ENCODE measurements at regions not wholly inside any gene's neighbourhood (a gene's known extent, or its start where the extent isn't known, plus 50 kb on each side); places are given as distances from the start of the nearest gene placed in this dataset.

- no peaks in the 10 kb centered on the region for H3K79me1 ChIP-seq (ENCODE audit: insufficient read depth, low read depth, low read length, poor library complexity, severe bottlenecking)
- no peak overlapping the region for H3K9ac ChIP-seq (ENCODE audit: extremely low read depth, insufficient read length, low read length)
- Mint-ChIP-seq H3K27ac (no peak overlapping the region; a peak in 1 of 7 replicates), H3K9me3 (peaks cover 17 to 23% of the 10 kb centered on the region in 2 experiments; a peak in 4 of 5 replicates), H3K27me3 (ENCODE audit: low read depth) (no peaks in the 10 kb centered on the region), H3K4me3 (no peak overlapping the region), H3K4me1 (no peaks in the 10 kb centered on the region), H3K36me3 (ENCODE audit: insufficient read depth in 1 of 3, low read depth in 3 of 3) (peaks cover 0 to 13% (median 0%) of the 10 kb centered on the region in 3 experiments; a peak in 5 of 7 replicates)
- H3K4me1 ChIP-seq (ENCODE audit: insufficient read depth, low read length): no peaks in the 10 kb centered on the region
- H4K20me1 ChIP-seq (ENCODE audit: control insufficient read depth, insufficient read depth, insufficient read length): no peaks in the 10 kb centered on the region
- H3K4me2 ChIP-seq (ENCODE audit: insufficient read depth, insufficient read length, low read length): no peak overlapping the region
- H2BK12ac ChIP-seq (ENCODE audit: insufficient read length, low read depth, low read length): no peak overlapping the region
- H3K27ac ChIP-seq (ENCODE audit: insufficient read length, low read depth, low read length): no peak overlapping the region
- no peak overlapping the region for H4K91ac ChIP-seq (ENCODE audit: insufficient read length, low read depth, low read length)
- no peaks in the 10 kb centered on the region for H3K23me2 ChIP-seq (ENCODE audit: insufficient read length, low read depth, low read length, poor library complexity, severe bottlenecking)
- DNase-seq: no peak
- no peak overlapping the region for H3K23ac ChIP-seq (ENCODE audit: insufficient read length, low read depth, low read length)
- H3K18ac ChIP-seq (ENCODE audit: insufficient read length, low read depth, low read length): no peak overlapping the region
- no peak overlapping the region for H2BK5ac ChIP-seq (ENCODE audit: insufficient read length, low read length)
- H2AK5ac ChIP-seq (ENCODE audit: insufficient read length, low read length): no peak overlapping the region
- H3K4ac ChIP-seq (ENCODE audit: low read depth, low read length): no peak overlapping the region
- no peaks in the 10 kb centered on the region for H3K79me2 ChIP-seq (ENCODE audit: insufficient read depth, low read length)
- H2BK120ac ChIP-seq (ENCODE audit: low read depth, low read length, poor library complexity, severe bottlenecking): no peak overlapping the region
- TF ChIP-seq, protein P1, sequence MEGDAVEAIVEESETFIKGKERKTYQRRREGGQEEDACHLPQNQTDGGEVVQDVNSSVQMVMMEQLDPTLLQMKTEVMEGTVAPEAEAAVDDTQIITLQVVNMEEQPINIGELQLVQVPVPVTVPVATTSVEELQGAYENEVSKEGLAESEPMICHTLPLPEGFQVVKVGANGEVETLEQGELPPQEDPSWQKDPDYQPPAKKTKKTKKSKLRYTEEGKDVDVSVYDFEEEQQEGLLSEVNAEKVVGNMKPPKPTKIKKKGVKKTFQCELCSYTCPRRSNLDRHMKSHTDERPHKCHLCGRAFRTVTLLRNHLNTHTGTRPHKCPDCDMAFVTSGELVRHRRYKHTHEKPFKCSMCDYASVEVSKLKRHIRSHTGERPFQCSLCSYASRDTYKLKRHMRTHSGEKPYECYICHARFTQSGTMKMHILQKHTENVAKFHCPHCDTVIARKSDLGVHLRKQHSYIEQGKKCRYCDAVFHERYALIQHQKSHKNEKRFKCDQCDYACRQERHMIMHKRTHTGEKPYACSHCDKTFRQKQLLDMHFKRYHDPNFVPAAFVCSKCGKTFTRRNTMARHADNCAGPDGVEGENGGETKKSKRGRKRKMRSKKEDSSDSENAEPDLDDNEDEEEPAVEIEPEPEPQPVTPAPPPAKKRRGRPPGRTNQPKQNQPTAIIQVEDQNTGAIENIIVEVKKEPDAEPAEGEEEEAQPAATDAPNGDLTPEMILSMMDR (conservative IDR thresholded peaks at IDR 0.05): no peak
- H3K9me3 ChIP-seq (ENCODE audit: control insufficient read depth, low read depth, low read length): no peaks in the 10 kb centered on the region
- H4K8ac ChIP-seq (replicated peaks; ENCODE audit: insufficient read length, low read depth, low read length): no peak overlapping the region
- no peak overlapping the region for H2BK15ac ChIP-seq (ENCODE audit: low read depth, low read length)
- no peak overlapping the region for H4K5ac ChIP-seq (ENCODE audit: insufficient read length, low read depth, low read length)
- H3K14ac ChIP-seq (ENCODE audit: insufficient read depth, low read length): no peak overlapping the region
- no peak overlapping the region for H3T11ph ChIP-seq (ENCODE audit: low read length)
- H3K56ac ChIP-seq (ENCODE audit: insufficient read length, low read depth, low read length): no peak overlapping the region
- no peaks in the 10 kb centered on the region for H3K27me3 ChIP-seq (ENCODE audit: insufficient read depth, low read length)
- no peak overlapping the region for H2AFZ ChIP-seq (ENCODE audit: low read length)
- no peak overlapping the region for H2BK20ac ChIP-seq (ENCODE audit: low read depth, low read length, poor library complexity, severe bottlenecking)
These were observed 203.7 kb downstream of the RFC3 start for GRCh38 chr13:34021619-34022018.

Data from H9 (cell line).